WTC11 (cell line): ENCODE measurements at regions not wholly inside any gene's neighbourhood (a gene's known extent, or its start where the extent isn't known, plus 50 kb on each side); places are given as distances from the start of the nearest gene placed in this dataset.

Source experiments
- ATAC-seq: fragments of 200-7000 bp; cut with Tn5 transposase; 2 replicates; pipeline ENCODE4 v1.10.0; 2021; ENCODE audit warnings: mild to moderate bottlenecking, moderate library complexity
- CTCF ChIA-PET: fragments of 300-600 bp; sonication (Branson Sonifier 250); formaldehyde crosslinking; loops from one replicate; lab custom pipeline; 2021; ENCODE audit warnings: antibody characterized with exemption; lab: Charles Lee
- POLR2A ChIA-PET: fragments of 350-600 bp; sonication (Branson Sonifier 250); formaldehyde crosslinking; loops from one replicate; lab custom pipeline; 2021; ENCODE audit warnings: antibody characterized with exemption; lab: Charles Lee
- DNase-seq: peaks from one replicate; pipeline ENCODE4 v3.0.0; 2021; ENCODE audit warnings: low spot score
- H3K27ac Mint-ChIP-seq: 2 replicates; pipeline ENCODE4 v1.8.0; 2021; ENCODE audit warnings: mixed read lengths
- H3K27me3 Mint-ChIP-seq: 2 replicates; pipeline ENCODE4 v1.8.0; 2021; ENCODE audit warnings: low read depth, mild to moderate bottlenecking, moderate library complexity, mixed read lengths
- H3K36me3 Mint-ChIP-seq: 2 replicates; pipeline ENCODE4 v1.8.0; 2021; ENCODE audit warnings: mixed read lengths
- H3K4me1 Mint-ChIP-seq: 2 replicates; pipeline ENCODE4 v1.8.0; 2022; ENCODE audit warnings: mixed read lengths
- H3K4me3 Mint-ChIP-seq: 2 replicates; pipeline ENCODE4 v1.8.0; 2021; ENCODE audit warnings: mild to moderate bottlenecking, moderate library complexity, mixed read lengths
- H3K9me3 Mint-ChIP-seq: 2 replicates; pipeline ENCODE4 v1.8.0; 2021; ENCODE audit warnings: mixed read lengths
- ETV6 ChIP-seq: sonication (generic); formaldehyde crosslinking; IDR thresholded peaks from 2 replicates; pipeline ENCODE4 v1.8.1; 2022; ENCODE audit warnings: mild to moderate bottlenecking, missing genetic modification reagents
- FOXK1 ChIP-seq: sonication (generic); formaldehyde crosslinking; IDR thresholded peaks from 2 replicates; pipeline ENCODE4 v1.8.0; 2022; ENCODE audit warnings: mild to moderate bottlenecking, moderate library complexity, missing genetic modification reagents
- GRHL2 ChIP-seq: fragments of 250-450 bp; sonication (Bioruptor Pico); IDR thresholded peaks from 2 replicates; pipeline ENCODE4 v1.8.0; 2022; ENCODE audit warnings: mild to moderate bottlenecking, moderate library complexity; ENCODE audit not compliant: insufficient replicate concordance, severe bottlenecking
- MYBL2 ChIP-seq: sonication (generic); formaldehyde crosslinking; IDR thresholded peaks from 2 replicates; pipeline ENCODE4 v1.8.1; 2023; ENCODE audit warnings: mild to moderate bottlenecking, moderate library complexity, missing genetic modification reagents
- NFYB ChIP-seq: sonication (generic); formaldehyde crosslinking; conservative IDR thresholded peaks from 2 replicates; pipeline ENCODE4 v1.8.0; 2022; ENCODE audit warnings: low read depth, missing genetic modification reagents
- RELA ChIP-seq: sonication (generic); formaldehyde crosslinking; IDR thresholded peaks from 2 replicates; pipeline ENCODE4 v1.8.1; 2022; ENCODE audit warnings: missing genetic modification reagents, mild to moderate bottlenecking, borderline replicate concordance
- SOX15 ChIP-seq: fragments of 250-450 bp; sonication (Bioruptor Pico); IDR thresholded peaks from 2 replicates; pipeline ENCODE4 v1.9.0; 2021; ENCODE audit warnings: mild to moderate bottlenecking
- TCF7 ChIP-seq: sonication (generic); formaldehyde crosslinking; IDR thresholded peaks from 2 replicates; pipeline ENCODE4 v1.8.0; 2022; ENCODE audit warnings: mild to moderate bottlenecking, low read depth, missing genetic modification reagents, moderate library complexity
- TP53 ChIP-seq: sonication (generic); formaldehyde crosslinking; IDR thresholded peaks from 2 replicates; pipeline ENCODE4 v1.8.1; 2023; ENCODE audit warnings: mild to moderate bottlenecking, missing genetic modification reagents
- TF ChIP-seq, protein P1 (sequence below): sonication (generic); formaldehyde crosslinking; IDR thresholded peaks from 2 replicates; pipeline ENCODE4 v1.8.0; 2022; ENCODE audit warnings: mild to moderate bottlenecking, missing genetic modification reagents
- TF ChIP-seq, protein P2 (sequence below): fragments of 250-450 bp; sonication (Bioruptor Pico); IDR thresholded peaks from 2 replicates; pipeline ENCODE4 v1.9.0; 2021; ENCODE audit warnings: mild to moderate bottlenecking
- TF ChIP-seq, protein P3 (sequence below): sonication (generic); formaldehyde crosslinking; IDR thresholded peaks from 2 replicates; pipeline ENCODE4 v1.8.1; 2022; ENCODE audit warnings: low read depth, mild to moderate bottlenecking, moderate library complexity, missing genetic modification reagents, borderline replicate concordance
- TF ChIP-seq, protein P4 (sequence below): sonication (generic); formaldehyde crosslinking; IDR thresholded peaks from 2 replicates; pipeline ENCODE4 v1.8.1; 2023; ENCODE audit warnings: mild to moderate bottlenecking, missing genetic modification reagents
- TF ChIP-seq, protein P5 (sequence below): fragments of 250-450 bp; sonication (Bioruptor Pico); IDR thresholded peaks from 2 replicates; pipeline ENCODE4 v1.9.0; 2021; ENCODE audit warnings: mild to moderate bottlenecking
- TF ChIP-seq, protein P6 (sequence below): sonication (generic); formaldehyde crosslinking; IDR thresholded peaks from 2 replicates; pipeline ENCODE4 v1.8.0; 2023; ENCODE audit warnings: mild to moderate bottlenecking, missing genetic modification reagents
- TF ChIP-seq, protein P7 (sequence below): sonication (generic); formaldehyde crosslinking; IDR thresholded peaks from 2 replicates; pipeline ENCODE4 v1.8.1; 2023; ENCODE audit warnings: mild to moderate bottlenecking, missing genetic modification reagents, moderate library complexity
- TF ChIP-seq, protein P8 (sequence below): fragments of 250-450 bp; sonication (Bioruptor Pico); IDR thresholded peaks from 2 replicates; pipeline ENCODE4 v2.1.2; 2022; ENCODE audit warnings: mild to moderate bottlenecking, moderate library complexity

DNA sequence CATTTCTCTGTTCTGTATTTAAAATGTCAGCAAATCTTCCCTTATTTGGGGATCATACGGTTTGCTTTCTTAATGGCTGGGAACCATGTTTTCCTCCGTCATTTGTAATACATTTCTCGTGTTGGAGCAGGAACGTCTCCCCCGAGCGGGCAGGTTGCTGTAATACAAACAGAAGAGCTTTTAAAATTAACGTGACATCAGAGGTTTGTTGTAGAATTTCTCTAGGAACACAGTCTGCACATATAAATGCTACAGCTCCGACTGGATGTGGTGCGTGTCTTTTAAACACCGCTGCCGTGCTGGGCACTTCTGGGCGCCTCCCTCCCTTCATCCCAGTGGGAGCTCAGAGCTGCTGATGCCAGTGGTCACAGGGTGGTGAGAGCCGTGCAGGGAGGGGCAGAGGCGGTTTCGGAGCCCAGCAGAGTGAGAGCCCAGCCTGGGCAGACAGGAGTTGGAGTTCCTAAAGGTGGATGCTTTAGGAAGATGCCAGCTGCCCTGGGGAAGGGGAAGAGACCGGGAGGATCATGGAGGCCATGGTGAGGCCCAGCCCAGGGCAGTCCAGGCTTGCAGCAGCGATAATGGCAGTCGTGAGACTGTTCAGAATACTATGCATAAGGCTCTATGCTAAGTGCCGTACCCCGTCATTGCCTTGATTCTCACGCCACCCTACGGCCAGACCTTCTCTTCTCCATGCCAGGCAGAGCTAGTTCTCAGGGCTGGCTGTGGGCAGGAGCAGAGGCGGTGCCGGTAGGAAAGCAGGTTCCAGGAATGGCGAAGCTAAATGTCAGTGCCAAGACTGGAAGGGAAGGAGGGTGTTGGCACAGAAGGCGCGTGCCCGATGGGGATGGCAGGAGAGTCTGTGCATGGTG, 96.2 kb downstream of the GLRX3 start:
- Mint-ChIP-seq H3K9me3 (peaks cover 86% of the 10 kb centered on the region), H3K4me3 (no peak overlapping the region), H3K27me3 (peaks cover 15% of the 10 kb centered on the region), H3K4me1 (no peaks in the 10 kb centered on the region), H3K36me3 (peaks cover 72% of the 10 kb centered on the region), H3K27ac (no peak overlapping the region)
- ATAC-seq (no peak), DNase-seq (no peak)
- CTCF ChIA-PET: no interaction called here
- TF ChIP-seq, protein P1, sequence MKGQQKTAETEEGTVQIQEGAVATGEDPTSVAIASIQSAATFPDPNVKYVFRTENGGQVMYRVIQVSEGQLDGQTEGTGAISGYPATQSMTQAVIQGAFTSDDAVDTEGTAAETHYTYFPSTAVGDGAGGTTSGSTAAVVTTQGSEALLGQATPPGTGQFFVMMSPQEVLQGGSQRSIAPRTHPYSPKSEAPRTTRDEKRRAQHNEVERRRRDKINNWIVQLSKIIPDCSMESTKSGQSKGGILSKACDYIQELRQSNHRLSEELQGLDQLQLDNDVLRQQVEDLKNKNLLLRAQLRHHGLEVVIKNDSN (CRISPR knock-in tag): no peak
- POLR2A ChIA-PET: no interaction called here

DNA sequence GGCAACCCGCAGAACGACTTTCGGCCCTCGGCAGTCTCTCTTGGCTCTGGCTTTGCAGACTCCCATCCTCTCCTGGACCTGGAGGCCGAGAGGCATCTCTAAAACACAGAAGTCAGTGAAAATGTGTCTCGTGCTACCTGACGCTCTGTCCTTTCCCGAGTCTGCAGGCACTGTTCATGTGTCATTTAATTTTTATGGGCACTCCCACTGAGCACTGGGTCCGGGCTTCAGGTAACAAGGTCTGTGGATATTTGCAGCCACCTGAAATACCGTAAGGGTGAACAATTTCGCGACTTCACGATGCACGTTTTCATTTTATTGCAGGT, 96.8 kb downstream of the GLRX3 start:
- peaks cover 73% of the 10 kb centered on the region for H3K36me3 Mint-ChIP-seq
- ChIA-PET POLR2A (no interaction called here), CTCF (no interaction called here)
- peaks cover 86% of the 10 kb centered on the region for H3K9me3 Mint-ChIP-seq
- no peak overlapping the region for H3K4me3 Mint-ChIP-seq
- peaks cover 14% of the 10 kb centered on the region for H3K27me3 Mint-ChIP-seq
- DNase-seq: no peak
- TF ChIP-seq RELA (CRISPR knock-in tag) (no peak), FOXK1 (no peak), TP53 (no peak), NFYB (CRISPR knock-in tag) (no peak)
- TF ChIP-seq, protein P2, sequence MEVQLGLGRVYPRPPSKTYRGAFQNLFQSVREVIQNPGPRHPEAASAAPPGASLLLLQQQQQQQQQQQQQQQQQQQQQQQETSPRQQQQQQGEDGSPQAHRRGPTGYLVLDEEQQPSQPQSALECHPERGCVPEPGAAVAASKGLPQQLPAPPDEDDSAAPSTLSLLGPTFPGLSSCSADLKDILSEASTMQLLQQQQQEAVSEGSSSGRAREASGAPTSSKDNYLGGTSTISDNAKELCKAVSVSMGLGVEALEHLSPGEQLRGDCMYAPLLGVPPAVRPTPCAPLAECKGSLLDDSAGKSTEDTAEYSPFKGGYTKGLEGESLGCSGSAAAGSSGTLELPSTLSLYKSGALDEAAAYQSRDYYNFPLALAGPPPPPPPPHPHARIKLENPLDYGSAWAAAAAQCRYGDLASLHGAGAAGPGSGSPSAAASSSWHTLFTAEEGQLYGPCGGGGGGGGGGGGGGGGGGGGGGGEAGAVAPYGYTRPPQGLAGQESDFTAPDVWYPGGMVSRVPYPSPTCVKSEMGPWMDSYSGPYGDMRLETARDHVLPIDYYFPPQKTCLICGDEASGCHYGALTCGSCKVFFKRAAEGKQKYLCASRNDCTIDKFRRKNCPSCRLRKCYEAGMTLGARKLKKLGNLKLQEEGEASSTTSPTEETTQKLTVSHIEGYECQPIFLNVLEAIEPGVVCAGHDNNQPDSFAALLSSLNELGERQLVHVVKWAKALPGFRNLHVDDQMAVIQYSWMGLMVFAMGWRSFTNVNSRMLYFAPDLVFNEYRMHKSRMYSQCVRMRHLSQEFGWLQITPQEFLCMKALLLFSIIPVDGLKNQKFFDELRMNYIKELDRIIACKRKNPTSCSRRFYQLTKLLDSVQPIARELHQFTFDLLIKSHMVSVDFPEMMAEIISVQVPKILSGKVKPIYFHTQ: no peak
- TF ChIP-seq, protein P3, sequence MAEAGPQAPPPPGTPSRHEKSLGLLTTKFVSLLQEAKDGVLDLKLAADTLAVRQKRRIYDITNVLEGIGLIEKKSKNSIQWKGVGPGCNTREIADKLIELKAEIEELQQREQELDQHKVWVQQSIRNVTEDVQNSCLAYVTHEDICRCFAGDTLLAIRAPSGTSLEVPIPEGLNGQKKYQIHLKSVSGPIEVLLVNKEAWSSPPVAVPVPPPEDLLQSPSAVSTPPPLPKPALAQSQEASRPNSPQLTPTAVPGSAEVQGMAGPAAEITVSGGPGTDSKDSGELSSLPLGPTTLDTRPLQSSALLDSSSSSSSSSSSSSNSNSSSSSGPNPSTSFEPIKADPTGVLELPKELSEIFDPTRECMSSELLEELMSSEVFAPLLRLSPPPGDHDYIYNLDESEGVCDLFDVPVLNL (CRISPR knock-in tag): no peak
- TF ChIP-seq, protein P4, sequence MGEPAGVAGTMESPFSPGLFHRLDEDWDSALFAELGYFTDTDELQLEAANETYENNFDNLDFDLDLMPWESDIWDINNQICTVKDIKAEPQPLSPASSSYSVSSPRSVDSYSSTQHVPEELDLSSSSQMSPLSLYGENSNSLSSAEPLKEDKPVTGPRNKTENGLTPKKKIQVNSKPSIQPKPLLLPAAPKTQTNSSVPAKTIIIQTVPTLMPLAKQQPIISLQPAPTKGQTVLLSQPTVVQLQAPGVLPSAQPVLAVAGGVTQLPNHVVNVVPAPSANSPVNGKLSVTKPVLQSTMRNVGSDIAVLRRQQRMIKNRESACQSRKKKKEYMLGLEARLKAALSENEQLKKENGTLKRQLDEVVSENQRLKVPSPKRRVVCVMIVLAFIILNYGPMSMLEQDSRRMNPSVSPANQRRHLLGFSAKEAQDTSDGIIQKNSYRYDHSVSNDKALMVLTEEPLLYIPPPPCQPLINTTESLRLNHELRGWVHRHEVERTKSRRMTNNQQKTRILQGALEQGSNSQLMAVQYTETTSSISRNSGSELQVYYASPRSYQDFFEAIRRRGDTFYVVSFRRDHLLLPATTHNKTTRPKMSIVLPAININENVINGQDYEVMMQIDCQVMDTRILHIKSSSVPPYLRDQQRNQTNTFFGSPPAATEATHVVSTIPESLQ (CRISPR knock-in tag): no peak
- TF ChIP-seq, protein P5, sequence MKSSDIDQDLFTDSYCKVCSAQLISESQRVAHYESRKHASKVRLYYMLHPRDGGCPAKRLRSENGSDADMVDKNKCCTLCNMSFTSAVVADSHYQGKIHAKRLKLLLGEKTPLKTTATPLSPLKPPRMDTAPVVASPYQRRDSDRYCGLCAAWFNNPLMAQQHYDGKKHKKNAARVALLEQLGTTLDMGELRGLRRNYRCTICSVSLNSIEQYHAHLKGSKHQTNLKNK (CRISPR knock-in tag): no peak
- TF ChIP-seq, all 79 proteins: peak for 0
- no peaks in the 10 kb centered on the region for H3K4me1 Mint-ChIP-seq
- no peak for ATAC-seq
- H3K27ac Mint-ChIP-seq: no peak overlapping the region

DNA sequence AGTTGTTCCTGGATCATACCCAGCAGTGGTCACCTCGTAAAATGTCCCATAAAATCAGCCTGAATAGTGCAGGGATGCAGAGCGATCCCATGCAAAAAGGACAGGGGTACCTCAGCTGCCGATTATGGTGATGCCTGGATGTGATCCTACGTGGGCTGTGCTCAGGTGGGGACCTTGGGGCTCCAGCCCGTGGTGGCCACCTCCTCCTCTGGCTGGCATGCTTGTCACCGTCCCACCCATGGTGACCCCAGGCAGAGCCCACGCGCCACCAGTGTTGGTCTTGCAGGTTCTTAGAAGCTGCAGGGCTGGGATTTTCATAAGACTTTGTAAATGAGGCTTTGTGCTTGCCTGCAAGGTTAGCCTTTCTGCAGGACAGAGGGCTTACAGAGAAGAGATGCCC, 97.2 kb downstream of the GLRX3 start:
- peaks cover 14% of the 10 kb centered on the region for H3K27me3 Mint-ChIP-seq
- peaks cover 73% of the 10 kb centered on the region for H3K36me3 Mint-ChIP-seq
- peaks cover 86% of the 10 kb centered on the region for H3K9me3 Mint-ChIP-seq
- ChIA-PET CTCF (no interaction called here), POLR2A (no interaction called here)
- no peak overlapping the region for H3K27ac Mint-ChIP-seq
- ATAC-seq (no peak), DNase-seq (no peak)
- no peaks in the 10 kb centered on the region for H3K4me1 Mint-ChIP-seq
- H3K4me3 Mint-ChIP-seq: no peak overlapping the region
- TF ChIP-seq GRHL2 (CRISPR knock-in tag) (no peak), ETV6 (no peak), TCF7 (CRISPR knock-in tag) (no peak), SOX15 (no peak), MYBL2 (no peak)
- TF ChIP-seq, protein P6, sequence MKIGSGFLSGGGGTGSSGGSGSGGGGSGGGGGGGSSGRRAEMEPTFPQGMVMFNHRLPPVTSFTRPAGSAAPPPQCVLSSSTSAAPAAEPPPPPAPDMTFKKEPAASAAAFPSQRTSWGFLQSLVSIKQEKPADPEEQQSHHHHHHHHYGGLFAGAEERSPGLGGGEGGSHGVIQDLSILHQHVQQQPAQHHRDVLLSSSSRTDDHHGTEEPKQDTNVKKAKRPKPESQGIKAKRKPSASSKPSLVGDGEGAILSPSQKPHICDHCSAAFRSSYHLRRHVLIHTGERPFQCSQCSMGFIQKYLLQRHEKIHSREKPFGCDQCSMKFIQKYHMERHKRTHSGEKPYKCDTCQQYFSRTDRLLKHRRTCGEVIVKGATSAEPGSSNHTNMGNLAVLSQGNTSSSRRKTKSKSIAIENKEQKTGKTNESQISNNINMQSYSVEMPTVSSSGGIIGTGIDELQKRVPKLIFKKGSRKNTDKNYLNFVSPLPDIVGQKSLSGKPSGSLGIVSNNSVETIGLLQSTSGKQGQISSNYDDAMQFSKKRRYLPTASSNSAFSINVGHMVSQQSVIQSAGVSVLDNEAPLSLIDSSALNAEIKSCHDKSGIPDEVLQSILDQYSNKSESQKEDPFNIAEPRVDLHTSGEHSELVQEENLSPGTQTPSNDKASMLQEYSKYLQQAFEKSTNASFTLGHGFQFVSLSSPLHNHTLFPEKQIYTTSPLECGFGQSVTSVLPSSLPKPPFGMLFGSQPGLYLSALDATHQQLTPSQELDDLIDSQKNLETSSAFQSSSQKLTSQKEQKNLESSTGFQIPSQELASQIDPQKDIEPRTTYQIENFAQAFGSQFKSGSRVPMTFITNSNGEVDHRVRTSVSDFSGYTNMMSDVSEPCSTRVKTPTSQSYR (CRISPR knock-in tag): no peak
- TF ChIP-seq, protein P7, sequence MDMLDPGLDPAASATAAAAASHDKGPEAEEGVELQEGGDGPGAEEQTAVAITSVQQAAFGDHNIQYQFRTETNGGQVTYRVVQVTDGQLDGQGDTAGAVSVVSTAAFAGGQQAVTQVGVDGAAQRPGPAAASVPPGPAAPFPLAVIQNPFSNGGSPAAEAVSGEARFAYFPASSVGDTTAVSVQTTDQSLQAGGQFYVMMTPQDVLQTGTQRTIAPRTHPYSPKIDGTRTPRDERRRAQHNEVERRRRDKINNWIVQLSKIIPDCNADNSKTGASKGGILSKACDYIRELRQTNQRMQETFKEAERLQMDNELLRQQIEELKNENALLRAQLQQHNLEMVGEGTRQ (CRISPR knock-in tag): no peak
- TF ChIP-seq, protein P8, sequence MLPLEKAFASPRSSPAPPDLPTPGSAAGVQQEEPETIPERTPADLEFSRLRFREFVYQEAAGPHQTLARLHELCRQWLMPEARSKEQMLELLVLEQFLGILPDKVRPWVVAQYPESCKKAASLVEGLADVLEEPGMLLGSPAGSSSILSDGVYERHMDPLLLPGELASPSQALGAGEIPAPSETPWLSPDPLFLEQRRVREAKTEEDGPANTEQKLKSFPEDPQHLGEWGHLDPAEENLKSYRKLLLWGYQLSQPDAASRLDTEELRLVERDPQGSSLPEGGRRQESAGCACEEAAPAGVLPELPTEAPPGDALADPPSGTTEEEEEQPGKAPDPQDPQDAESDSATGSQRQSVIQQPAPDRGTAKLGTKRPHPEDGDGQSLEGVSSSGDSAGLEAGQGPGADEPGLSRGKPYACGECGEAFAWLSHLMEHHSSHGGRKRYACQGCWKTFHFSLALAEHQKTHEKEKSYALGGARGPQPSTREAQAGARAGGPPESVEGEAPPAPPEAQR (CRISPR knock-in tag): no peak
